Panc1 (cell line): ENCODE measurements at regions not wholly inside any gene's neighbourhood (a gene's known extent, or its start where the extent isn't known, plus 50 kb on each side); places are given as distances from the start of the nearest gene placed in this dataset.

ENCODE experiments used
- POLR2AphosphoS5 ChIP-seq: IDR thresholded peaks from 2 replicates; pipeline ENCODE4 v1.6.1; 2012; ENCODE audit warnings: mild to moderate bottlenecking, low read depth, low read length, moderate library complexity
- SIN3A ChIP-seq: IDR thresholded peaks from 2 replicates; pipeline ENCODE4 v1.6.1; 2012; ENCODE audit warnings: low read depth, mild to moderate bottlenecking, low read length, moderate library complexity, borderline replicate concordance; ENCODE audit not compliant: insufficient read depth
- TCF7L2 ChIP-seq: IDR thresholded peaks from 2 replicates; pipeline ENCODE4 v1.6.1; 2011; ENCODE audit warnings: mild to moderate bottlenecking, low read depth, low read length, inconsistent platforms
- TF ChIP-seq, protein P1 (sequence below): fragments of 450-650 bp; IDR thresholded peaks from 2 replicates; pipeline ENCODE4 v1.5.1; 2017; ENCODE audit warnings: mild to moderate bottlenecking
- TF ChIP-seq, protein P2 (sequence below), 2 experiments: IDR thresholded peaks; 2 replicates each; pipeline ENCODE4 v1.6.1; 2011 to 2012; ENCODE audit warnings: low read depth in 2 of 2, control low read depth in 1 of 2, low read length in 1 of 2, mild to moderate bottlenecking in 1 of 2, moderate library complexity in 1 of 2; ENCODE audit not compliant: insufficient read depth in 1 of 2

DNA sequence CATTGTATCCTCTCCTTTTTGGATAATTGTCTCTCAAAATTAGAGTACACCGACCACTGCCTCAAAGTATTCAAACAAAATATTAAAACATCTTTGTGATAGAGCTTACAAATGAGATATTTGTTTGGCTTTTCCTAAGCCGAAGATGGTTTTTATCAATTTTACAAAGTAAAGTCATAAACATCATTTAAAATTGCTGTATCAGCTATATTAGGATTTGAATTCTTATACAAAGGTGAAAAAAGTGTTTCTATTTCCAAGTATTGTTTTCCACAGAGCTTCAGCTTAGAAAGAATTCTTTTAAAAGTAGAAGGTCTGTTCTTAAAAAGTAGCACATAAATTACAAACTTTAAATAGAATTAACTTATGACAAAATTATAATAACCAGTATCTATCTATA is 116.6 kb upstream of the IFNE start:
- TF ChIP-seq, protein P1, sequence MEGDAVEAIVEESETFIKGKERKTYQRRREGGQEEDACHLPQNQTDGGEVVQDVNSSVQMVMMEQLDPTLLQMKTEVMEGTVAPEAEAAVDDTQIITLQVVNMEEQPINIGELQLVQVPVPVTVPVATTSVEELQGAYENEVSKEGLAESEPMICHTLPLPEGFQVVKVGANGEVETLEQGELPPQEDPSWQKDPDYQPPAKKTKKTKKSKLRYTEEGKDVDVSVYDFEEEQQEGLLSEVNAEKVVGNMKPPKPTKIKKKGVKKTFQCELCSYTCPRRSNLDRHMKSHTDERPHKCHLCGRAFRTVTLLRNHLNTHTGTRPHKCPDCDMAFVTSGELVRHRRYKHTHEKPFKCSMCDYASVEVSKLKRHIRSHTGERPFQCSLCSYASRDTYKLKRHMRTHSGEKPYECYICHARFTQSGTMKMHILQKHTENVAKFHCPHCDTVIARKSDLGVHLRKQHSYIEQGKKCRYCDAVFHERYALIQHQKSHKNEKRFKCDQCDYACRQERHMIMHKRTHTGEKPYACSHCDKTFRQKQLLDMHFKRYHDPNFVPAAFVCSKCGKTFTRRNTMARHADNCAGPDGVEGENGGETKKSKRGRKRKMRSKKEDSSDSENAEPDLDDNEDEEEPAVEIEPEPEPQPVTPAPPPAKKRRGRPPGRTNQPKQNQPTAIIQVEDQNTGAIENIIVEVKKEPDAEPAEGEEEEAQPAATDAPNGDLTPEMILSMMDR: no peak
- TF ChIP-seq TCF7L2 (no peak), POLR2AphosphoS5 (no peak), SIN3A (no peak)
- TF ChIP-seq, protein P2, sequence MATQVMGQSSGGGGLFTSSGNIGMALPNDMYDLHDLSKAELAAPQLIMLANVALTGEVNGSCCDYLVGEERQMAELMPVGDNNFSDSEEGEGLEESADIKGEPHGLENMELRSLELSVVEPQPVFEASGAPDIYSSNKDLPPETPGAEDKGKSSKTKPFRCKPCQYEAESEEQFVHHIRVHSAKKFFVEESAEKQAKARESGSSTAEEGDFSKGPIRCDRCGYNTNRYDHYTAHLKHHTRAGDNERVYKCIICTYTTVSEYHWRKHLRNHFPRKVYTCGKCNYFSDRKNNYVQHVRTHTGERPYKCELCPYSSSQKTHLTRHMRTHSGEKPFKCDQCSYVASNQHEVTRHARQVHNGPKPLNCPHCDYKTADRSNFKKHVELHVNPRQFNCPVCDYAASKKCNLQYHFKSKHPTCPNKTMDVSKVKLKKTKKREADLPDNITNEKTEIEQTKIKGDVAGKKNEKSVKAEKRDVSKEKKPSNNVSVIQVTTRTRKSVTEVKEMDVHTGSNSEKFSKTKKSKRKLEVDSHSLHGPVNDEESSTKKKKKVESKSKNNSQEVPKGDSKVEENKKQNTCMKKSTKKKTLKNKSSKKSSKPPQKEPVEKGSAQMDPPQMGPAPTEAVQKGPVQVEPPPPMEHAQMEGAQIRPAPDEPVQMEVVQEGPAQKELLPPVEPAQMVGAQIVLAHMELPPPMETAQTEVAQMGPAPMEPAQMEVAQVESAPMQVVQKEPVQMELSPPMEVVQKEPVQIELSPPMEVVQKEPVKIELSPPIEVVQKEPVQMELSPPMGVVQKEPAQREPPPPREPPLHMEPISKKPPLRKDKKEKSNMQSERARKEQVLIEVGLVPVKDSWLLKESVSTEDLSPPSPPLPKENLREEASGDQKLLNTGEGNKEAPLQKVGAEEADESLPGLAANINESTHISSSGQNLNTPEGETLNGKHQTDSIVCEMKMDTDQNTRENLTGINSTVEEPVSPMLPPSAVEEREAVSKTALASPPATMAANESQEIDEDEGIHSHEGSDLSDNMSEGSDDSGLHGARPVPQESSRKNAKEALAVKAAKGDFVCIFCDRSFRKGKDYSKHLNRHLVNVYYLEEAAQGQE (IDR thresholded peaks at IDR 0.05; ENCODE audit: insufficient read depth in 1 of 2, low read depth in 2 of 2, low read length in 1 of 2): no peak
